ENCODE measurements at regions not wholly inside any gene's neighbourhood (a gene's known extent, or its start where the extent isn't known, plus 50 kb on each side); places are given as distances from the start of the nearest gene placed in this dataset.
"Not testable (repeated sequence)": the region's sequence is repeated elsewhere in the genome, so short reads cannot be mapped to it uniquely, and the experiment has no call there.

GRCh38 chr5:67870662-67871061 is 344.9 kb upstream of the PIK3R1 start:
- ChIA-PET POLR2A (no interaction called here), CTCF (no interaction called here)
- ATAC-seq, result no peak
- Histone ChIP-seq H3K4me1 (no peaks in the 10 kb centered on the region), H3K4me3 (no peak overlapping the region), H3K4me2 (no peak overlapping the region), H3K9me3 (no peaks in the 10 kb centered on the region), H3K27ac (no peak overlapping the region)
- FAIRE-seq, result no peak
- DNase-seq (ENCODE audit: low read depth in 1 of 2, low spot score in 1 of 2), result no peak
- WGBS (ENCODE audit: missing lambda C conversion rate), result 11% methylated on average over 3 of the region's 3 CpGs
- TF ChIP-seq JUNB (IDR thresholded peaks at IDR 0.05), result no peak

GRCh38 chr5:67864335-67864734 is 351.2 kb upstream of the PIK3R1 start:
- 0% methylated on average over 1 of the region's 1 CpG for WGBS (ENCODE audit: missing lambda C conversion rate)
- H3K27ac ChIP-seq; H3K9me3 ChIP-seq; H3K4me3 ChIP-seq; POLR2A ChIA-PET; DNase-seq (ENCODE audit: low read depth in 1 of 2, low spot score in 1 of 2); ATAC-seq; CTCF ChIA-PET; H3K4me1 ChIP-seq; FAIRE-seq; H3K4me2 ChIP-seq: not testable (repeated sequence)

GRCh38 chr5:67858471-67859031 is 357.0 kb upstream of the PIK3R1 start:
- TF ChIP-seq CTCF (IDR thresholded peaks at IDR 0.05) (no peak), NR3C1 (IDR thresholded peaks at IDR 0.05) (no peak), FOSB (CRISPR knock-in tag; IDR thresholded peaks at IDR 0.05) (no peak), ZC3H11A (IDR thresholded peaks at IDR 0.05) (no peak), KDM5A (IDR thresholded peaks at IDR 0.05) (no peak), CHD4 (IDR thresholded peaks at IDR 0.05; ENCODE audit: borderline replicate concordance) (no peak), HOXA7 (CRISPR knock-in tag; IDR thresholded peaks at IDR 0.05) (no peak), NFE2L2 (conservative IDR thresholded peaks at IDR 0.05; ENCODE audit: low read length) (no peak), RCOR1 (IDR thresholded peaks at IDR 0.05; ENCODE audit: low read depth, low read length) (no peak), USF2 (IDR thresholded peaks at IDR 0.05) (no peak), JUN (IDR thresholded peaks at IDR 0.05) (no peak), PHF8 (IDR thresholded peaks at IDR 0.05; ENCODE audit: borderline replicate concordance, low read depth) (no peak), ZFP36 (IDR thresholded peaks at IDR 0.05; ENCODE audit: borderline replicate concordance, partially characterized antibody) (no peak), HES2 (IDR thresholded peaks at IDR 0.05) (no peak), MAZ (IDR thresholded peaks at IDR 0.05; ENCODE audit: borderline replicate concordance, low read depth, low read length) (no peak), EP300 (IDR thresholded peaks at IDR 0.05) (no peak), MAFK (IDR thresholded peaks at IDR 0.05; ENCODE audit: partially characterized antibody) (no peak), GATA3 (IDR thresholded peaks at IDR 0.05; ENCODE audit: borderline replicate concordance) (no peak), HMGXB4 (CRISPR knock-in tag; IDR thresholded peaks at IDR 0.05; ENCODE audit: borderline replicate concordance) (no peak)
- Histone ChIP-seq H3K27ac (no peak overlapping the region), H3K9me3 (no peaks in the 10 kb centered on the region), H3K4me3 (no peak overlapping the region), H3K4me2 (no peak overlapping the region), H3K4me1 (no peaks in the 10 kb centered on the region)
- FAIRE-seq (no peak), ATAC-seq (no peak), DNase-seq (ENCODE audit: low read depth in 1 of 2, low spot score in 1 of 2) (no peak)
- ChIA-PET CTCF (interaction anchor here (1.5 kb wide), 1 partner anchor 9 kb away, joined by 4 read pairs; no protein-coding TSS in a partner anchor), POLR2A (no interaction called here)
- 54% methylated on average over 5 of the region's 5 CpGs for WGBS (ENCODE audit: missing lambda C conversion rate)
